ENCODE measurements at regions not wholly inside any gene's neighbourhood (a gene's known extent, or its start where the extent isn't known, plus 50 kb on each side); places are given as distances from the start of the nearest gene placed in this dataset.

DNA sequence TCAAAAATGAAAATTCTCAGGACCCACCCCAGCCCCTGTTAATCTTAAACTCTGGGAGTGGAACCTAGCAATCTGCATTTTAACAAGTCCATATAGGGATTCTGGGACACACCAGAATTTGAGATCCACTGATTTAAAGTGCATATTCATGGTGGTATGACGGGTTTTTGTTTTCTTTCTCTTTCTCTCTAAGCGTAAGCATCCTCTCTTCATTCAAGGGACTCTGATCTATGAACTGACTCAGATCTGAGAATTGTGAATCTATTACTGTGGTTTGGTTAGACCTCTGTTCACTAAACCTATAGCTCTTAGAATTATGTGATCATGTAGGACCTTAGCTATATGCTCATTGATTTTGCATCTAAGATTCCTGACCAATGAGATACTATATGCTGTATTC, 565.2 kb downstream of the CCDC171 start:
- H3K4me1 ChIP-seq (ENCODE audit: insufficient read depth, low read length), result no peaks in the 10 kb centered on the region; the same call in 1 of the 2 replicates
- H3K23me2 ChIP-seq (ENCODE audit: insufficient read length, low read depth, low read length, poor library complexity, severe bottlenecking), result no peaks in the 10 kb centered on the region
- H3K27me3 Mint-ChIP-seq (ENCODE audit: low read depth), result no peaks in the 10 kb centered on the region
- H2BK20ac ChIP-seq (ENCODE audit: low read depth, low read length, poor library complexity, severe bottlenecking), result no peak overlapping the region
- no peak overlapping the region for H2AK5ac ChIP-seq (ENCODE audit: insufficient read length, low read length)
- H4K5ac ChIP-seq (ENCODE audit: insufficient read length, low read depth, low read length), result no peak overlapping the region
- no peak overlapping the region for H2BK120ac ChIP-seq (ENCODE audit: low read depth, low read length, poor library complexity, severe bottlenecking)
- no peak overlapping the region for H3K4me3 Mint-ChIP-seq
- no peaks in the 10 kb centered on the region for H3K27me3 ChIP-seq (ENCODE audit: insufficient read depth, low read length)
- no peaks in the 10 kb centered on the region for H3K79me2 ChIP-seq (ENCODE audit: insufficient read depth, low read length)
- H3K4me1 Mint-ChIP-seq, result peaks cover 8 to 11% of the 10 kb centered on the region in 2 experiments
- no peak overlapping the region for H4K91ac ChIP-seq (ENCODE audit: insufficient read length, low read depth, low read length)
- H2AFZ ChIP-seq (ENCODE audit: low read length), result no peak overlapping the region
- H3K9me3 Mint-ChIP-seq, result no peaks in the 10 kb centered on the region
- H3K79me1 ChIP-seq (ENCODE audit: insufficient read depth, low read depth, low read length, poor library complexity, severe bottlenecking), result no peaks in the 10 kb centered on the region
- no peak overlapping the region for H2BK12ac ChIP-seq (ENCODE audit: insufficient read length, low read depth, low read length)
- H3T11ph ChIP-seq (ENCODE audit: low read length), result no peak overlapping the region
- H3K27ac Mint-ChIP-seq, result no peak overlapping the region
- no peak overlapping the region for H3K14ac ChIP-seq (ENCODE audit: insufficient read depth, low read length)
- WGBS (ENCODE audit: extremely low coverage, insufficient read length, low lambda C conversion rate), result no CpG with 5 or more reads among the region's 2 CpGs
- no peak overlapping the region for H4K8ac ChIP-seq (replicated peaks; ENCODE audit: insufficient read length, low read depth, low read length)
- no peak overlapping the region for H2BK5ac ChIP-seq (ENCODE audit: insufficient read length, low read length)
- H3K36me3 Mint-ChIP-seq (ENCODE audit: insufficient read depth in 1 of 3, low read depth in 3 of 3), result no peaks in the 10 kb centered on the region; a peak in 1 of 7 replicates
- H3K9ac ChIP-seq (ENCODE audit: extremely low read depth, insufficient read length, low read length), result no peak overlapping the region
- no peak overlapping the region for H3K27ac ChIP-seq (ENCODE audit: insufficient read length, low read depth, low read length)
- H2BK15ac ChIP-seq (ENCODE audit: low read depth, low read length), result no peak overlapping the region
- no peak overlapping the region for H3K4ac ChIP-seq (ENCODE audit: low read depth, low read length)
- no peak overlapping the region for H3K4me2 ChIP-seq (ENCODE audit: insufficient read depth, insufficient read length, low read length)
- H3K23ac ChIP-seq (ENCODE audit: insufficient read length, low read depth, low read length), result no peak overlapping the region
- DNase-seq, result no peak
- TF ChIP-seq, protein P1, sequence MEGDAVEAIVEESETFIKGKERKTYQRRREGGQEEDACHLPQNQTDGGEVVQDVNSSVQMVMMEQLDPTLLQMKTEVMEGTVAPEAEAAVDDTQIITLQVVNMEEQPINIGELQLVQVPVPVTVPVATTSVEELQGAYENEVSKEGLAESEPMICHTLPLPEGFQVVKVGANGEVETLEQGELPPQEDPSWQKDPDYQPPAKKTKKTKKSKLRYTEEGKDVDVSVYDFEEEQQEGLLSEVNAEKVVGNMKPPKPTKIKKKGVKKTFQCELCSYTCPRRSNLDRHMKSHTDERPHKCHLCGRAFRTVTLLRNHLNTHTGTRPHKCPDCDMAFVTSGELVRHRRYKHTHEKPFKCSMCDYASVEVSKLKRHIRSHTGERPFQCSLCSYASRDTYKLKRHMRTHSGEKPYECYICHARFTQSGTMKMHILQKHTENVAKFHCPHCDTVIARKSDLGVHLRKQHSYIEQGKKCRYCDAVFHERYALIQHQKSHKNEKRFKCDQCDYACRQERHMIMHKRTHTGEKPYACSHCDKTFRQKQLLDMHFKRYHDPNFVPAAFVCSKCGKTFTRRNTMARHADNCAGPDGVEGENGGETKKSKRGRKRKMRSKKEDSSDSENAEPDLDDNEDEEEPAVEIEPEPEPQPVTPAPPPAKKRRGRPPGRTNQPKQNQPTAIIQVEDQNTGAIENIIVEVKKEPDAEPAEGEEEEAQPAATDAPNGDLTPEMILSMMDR (conservative IDR thresholded peaks at IDR 0.05), result no peak
- H3K56ac ChIP-seq (ENCODE audit: insufficient read length, low read depth, low read length), result no peak overlapping the region
- no peaks in the 10 kb centered on the region for H3K9me3 ChIP-seq (ENCODE audit: control insufficient read depth, low read depth, low read length)
- no peak overlapping the region for H3K18ac ChIP-seq (ENCODE audit: insufficient read length, low read depth, low read length)
- H4K20me1 ChIP-seq (ENCODE audit: control insufficient read depth, insufficient read depth, insufficient read length), result no peaks in the 10 kb centered on the region
